ENCODE measurements at regions not wholly inside any gene's neighbourhood (a gene's known extent, or its start where the extent isn't known, plus 50 kb on each side); places are given as distances from the start of the nearest gene placed in this dataset.

DNA sequence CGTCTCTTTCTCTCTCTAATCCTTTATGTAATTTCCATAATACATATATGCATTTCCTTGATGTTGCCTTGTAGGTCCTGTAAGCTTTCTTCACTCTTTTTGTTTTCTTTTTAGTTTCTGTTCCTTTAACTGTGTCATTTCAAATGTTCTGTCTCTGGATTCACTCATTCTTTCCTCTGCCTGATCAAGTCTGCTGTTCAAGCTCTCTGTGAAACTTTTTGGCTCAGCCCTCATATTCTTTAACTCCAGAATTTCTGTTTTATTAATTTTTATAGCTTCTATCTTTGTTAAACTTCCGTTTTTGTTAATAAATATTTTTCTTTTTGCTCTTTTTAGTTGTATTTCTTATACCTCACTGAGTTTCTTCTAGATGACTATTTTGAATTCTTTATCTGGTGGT, 321.3 kb upstream of the LMO3 start:
- no peak for FAIRE-seq
- Histone ChIP-seq H3K27me3 (ENCODE audit: control insufficient read depth, insufficient read depth, low read length) (no peaks in the 10 kb centered on the region), H3K4me3 (ENCODE audit: low read depth, low read length) (no peak overlapping the region), H3K36me3 (ENCODE audit: control insufficient read depth, insufficient read depth, low read length) (no peaks in the 10 kb centered on the region)
- TF ChIP-seq, protein P1, sequence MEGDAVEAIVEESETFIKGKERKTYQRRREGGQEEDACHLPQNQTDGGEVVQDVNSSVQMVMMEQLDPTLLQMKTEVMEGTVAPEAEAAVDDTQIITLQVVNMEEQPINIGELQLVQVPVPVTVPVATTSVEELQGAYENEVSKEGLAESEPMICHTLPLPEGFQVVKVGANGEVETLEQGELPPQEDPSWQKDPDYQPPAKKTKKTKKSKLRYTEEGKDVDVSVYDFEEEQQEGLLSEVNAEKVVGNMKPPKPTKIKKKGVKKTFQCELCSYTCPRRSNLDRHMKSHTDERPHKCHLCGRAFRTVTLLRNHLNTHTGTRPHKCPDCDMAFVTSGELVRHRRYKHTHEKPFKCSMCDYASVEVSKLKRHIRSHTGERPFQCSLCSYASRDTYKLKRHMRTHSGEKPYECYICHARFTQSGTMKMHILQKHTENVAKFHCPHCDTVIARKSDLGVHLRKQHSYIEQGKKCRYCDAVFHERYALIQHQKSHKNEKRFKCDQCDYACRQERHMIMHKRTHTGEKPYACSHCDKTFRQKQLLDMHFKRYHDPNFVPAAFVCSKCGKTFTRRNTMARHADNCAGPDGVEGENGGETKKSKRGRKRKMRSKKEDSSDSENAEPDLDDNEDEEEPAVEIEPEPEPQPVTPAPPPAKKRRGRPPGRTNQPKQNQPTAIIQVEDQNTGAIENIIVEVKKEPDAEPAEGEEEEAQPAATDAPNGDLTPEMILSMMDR (IDR thresholded peaks at IDR 0.05; ENCODE audit: insufficient read depth, low read length, severe bottlenecking): no peak
- DNase-seq (ENCODE audit: low read depth): no peak

DNA sequence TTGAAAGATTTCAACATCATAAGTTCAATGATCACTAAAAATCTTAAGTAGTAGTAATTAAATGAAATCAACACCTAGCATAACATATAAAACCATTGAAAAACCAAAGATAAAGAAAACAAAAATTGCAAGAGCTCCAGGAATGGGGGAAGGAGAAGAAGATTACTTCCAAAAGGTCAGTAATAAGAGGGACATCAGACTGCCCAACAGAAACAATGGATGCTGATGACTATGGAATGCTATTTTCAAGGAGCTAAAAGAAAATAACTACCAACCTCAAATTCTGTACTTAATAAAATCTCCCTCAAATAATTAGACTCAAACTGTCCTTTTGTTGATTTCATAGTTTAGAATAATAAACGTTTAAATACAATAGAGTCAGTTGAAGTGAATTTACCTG, 314.5 kb upstream of the LMO3 start:
- TF ChIP-seq, protein P1 (IDR thresholded peaks at IDR 0.05; ENCODE audit: insufficient read depth, low read length, severe bottlenecking): no peak
- H3K4me3 ChIP-seq (ENCODE audit: low read depth, low read length): no peak overlapping the region
- FAIRE-seq: no peak
- DNase-seq (ENCODE audit: low read depth): no peak
- H3K27me3 ChIP-seq (ENCODE audit: control insufficient read depth, insufficient read depth, low read length): no peaks in the 10 kb centered on the region
- H3K36me3 ChIP-seq (ENCODE audit: control insufficient read depth, insufficient read depth, low read length): no peaks in the 10 kb centered on the region

- Histone ChIP-seq H3K4me3 (ENCODE audit: low read depth, low read length) (no peak overlapping the region), H3K27me3 (ENCODE audit: control insufficient read depth, insufficient read depth, low read length) (no peaks in the 10 kb centered on the region), H3K36me3 (ENCODE audit: control insufficient read depth, insufficient read depth, low read length) (no peaks in the 10 kb centered on the region)
- DNase-seq (ENCODE audit: low read depth) (no peak), FAIRE-seq (no peak)
- TF ChIP-seq, protein P1 (IDR thresholded peaks at IDR 0.05; ENCODE audit: insufficient read depth, low read length, severe bottlenecking): no peak
Observed at GRCh38 chr12:16919551-16919950, 313.6 kb upstream of the LMO3 start.

- FAIRE-seq (no peak), DNase-seq (ENCODE audit: low read depth) (no peak)
- TF ChIP-seq, protein P1 (IDR thresholded peaks at IDR 0.05; ENCODE audit: insufficient read depth, low read length, severe bottlenecking): no peak
- H3K4me3 ChIP-seq (ENCODE audit: low read depth, low read length): no peak overlapping the region
- no peaks in the 10 kb centered on the region for H3K27me3 ChIP-seq (ENCODE audit: control insufficient read depth, insufficient read depth, low read length)
- no peaks in the 10 kb centered on the region for H3K36me3 ChIP-seq (ENCODE audit: control insufficient read depth, insufficient read depth, low read length)
Observed at GRCh38 chr12:16914853-16915252, 308.9 kb upstream of the LMO3 start.

DNA sequence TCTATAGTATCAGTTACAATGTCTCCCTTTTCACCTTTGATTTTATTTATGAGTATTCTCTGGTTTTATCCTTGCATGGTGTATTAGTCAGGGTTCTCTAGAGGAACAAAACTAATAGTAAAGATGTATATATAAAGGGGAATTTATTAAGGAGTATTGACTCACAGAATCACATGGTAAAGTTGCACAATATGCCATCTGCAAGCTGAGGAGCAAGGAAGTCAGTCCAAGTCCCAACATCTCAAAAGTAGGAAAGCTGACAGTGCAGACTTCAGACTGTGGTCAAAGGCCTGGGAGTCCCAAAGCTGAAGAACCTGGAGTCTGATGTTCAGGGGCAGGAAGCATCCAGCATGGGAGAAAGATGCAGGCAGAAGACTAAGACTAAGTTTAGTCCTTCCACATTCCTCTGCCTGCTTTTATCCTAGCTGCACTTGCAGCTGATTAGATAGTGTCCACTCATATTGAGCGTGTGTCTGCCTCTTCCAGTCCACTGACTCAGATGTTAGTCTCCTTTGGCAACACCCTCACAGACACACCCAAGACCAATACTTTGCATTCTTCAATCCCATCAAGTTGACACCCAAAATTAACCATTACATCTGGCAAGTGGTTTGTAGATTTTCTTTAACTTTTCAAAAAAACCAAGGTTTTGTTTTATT, 308.0 kb upstream of the LMO3 start:
- H3K36me3 ChIP-seq (ENCODE audit: control insufficient read depth, insufficient read depth, low read length): no peaks in the 10 kb centered on the region
- no peaks in the 10 kb centered on the region for H3K27me3 ChIP-seq (ENCODE audit: control insufficient read depth, insufficient read depth, low read length)
- no peak overlapping the region for H3K4me3 ChIP-seq (ENCODE audit: low read depth, low read length)
- TF ChIP-seq, protein P1 (IDR thresholded peaks at IDR 0.05; ENCODE audit: insufficient read depth, low read length, severe bottlenecking): no peak
- DNase-seq (ENCODE audit: low read depth): peak; percentile 87
- no peak for FAIRE-seq

DNA sequence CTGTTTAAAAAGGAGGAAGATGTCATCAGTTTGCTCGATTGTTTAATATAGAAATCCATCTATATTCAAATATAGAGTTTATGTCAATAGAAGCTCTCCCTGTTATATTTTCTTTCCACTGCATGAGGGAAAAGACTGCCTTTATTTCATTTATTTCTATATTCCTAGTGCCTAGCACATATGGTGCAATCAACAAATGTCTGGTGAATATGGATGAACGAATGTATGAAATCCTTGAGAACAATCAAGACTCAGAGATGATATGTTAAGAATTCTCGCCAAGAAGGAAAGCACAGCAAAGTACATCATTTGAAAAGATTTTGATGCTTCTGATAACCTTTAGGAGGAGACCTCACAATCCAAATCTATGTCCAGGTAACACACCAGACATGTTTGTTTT, 296.0 kb upstream of the LMO3 start:
- Histone ChIP-seq H3K4me3 (ENCODE audit: low read depth, low read length) (no peak overlapping the region), H3K27me3 (ENCODE audit: control insufficient read depth, insufficient read depth, low read length) (no peaks in the 10 kb centered on the region), H3K36me3 (ENCODE audit: control insufficient read depth, insufficient read depth, low read length) (no peaks in the 10 kb centered on the region)
- TF ChIP-seq, protein P1 (IDR thresholded peaks at IDR 0.05; ENCODE audit: insufficient read depth, low read length, severe bottlenecking): no peak
- FAIRE-seq (no peak), DNase-seq (ENCODE audit: low read depth) (no peak)

All from bronchial epithelial cell (primary cell).